Neuronal stem cell (in vitro differentiated cells): ENCODE measurements at regions not wholly inside any gene's neighbourhood (a gene's known extent, or its start where the extent isn't known, plus 50 kb on each side); places are given as distances from the start of the nearest gene placed in this dataset.

Experiments used
- DNase-seq: peaks from one replicate; pipeline ENCODE4 v3.0.0-alpha.2; 2013; ENCODE audit warnings: low spot score
- H2AFZ ChIP-seq: one replicate; pipeline ENCODE4 v1.6.1; 2013; ENCODE audit warnings: mild to moderate bottlenecking, low read length, inconsistent platforms
- H2AK5ac ChIP-seq: 2 replicates; pipeline ENCODE4 v1.6.1; 2013; ENCODE audit warnings: low read depth, mild to moderate bottlenecking, inconsistent platforms, low read length, moderate library complexity, mixed read lengths
- H2BK120ac ChIP-seq: 2 replicates; pipeline ENCODE4 v1.6.1; 2013; ENCODE audit warnings: low read depth, mild to moderate bottlenecking, inconsistent platforms, low read length, moderate library complexity, mixed read lengths
- H2BK12ac ChIP-seq: one replicate; pipeline ENCODE4 v1.6.1; 2013; ENCODE audit warnings: low read length, inconsistent platforms
- H2BK15ac ChIP-seq: 2 replicates; pipeline ENCODE4 v1.6.1; 2013; ENCODE audit warnings: mild to moderate bottlenecking, low read length, inconsistent platforms, mixed read lengths
- H2BK5ac ChIP-seq: one replicate; pipeline ENCODE4 v1.6.1; 2013; ENCODE audit warnings: inconsistent platforms, mild to moderate bottlenecking, low read length, moderate library complexity
- H3K14ac ChIP-seq: one replicate; pipeline ENCODE4 v1.6.1; 2013; ENCODE audit warnings: low read length, inconsistent platforms
- H3K18ac ChIP-seq: 2 replicates; pipeline ENCODE4 v1.6.1; 2013; ENCODE audit warnings: low read length, inconsistent platforms
- H3K23ac ChIP-seq: 2 replicates; pipeline ENCODE4 v1.6.1; 2013; ENCODE audit warnings: low read depth, mild to moderate bottlenecking, mixed read lengths, low read length, inconsistent platforms; ENCODE audit not compliant: poor library complexity
- H3K27ac ChIP-seq: replicated peaks from 3 replicates; pipeline ENCODE4 v1.5.1; 2013; ENCODE audit warnings: low read length, inconsistent platforms
- H3K27me3 ChIP-seq, 3 experiments: 2 replicates each; pipeline ENCODE4 v1.6.1; 2013; ENCODE audit warnings: low read length in 3 of 3, mild to moderate bottlenecking in 2 of 3, inconsistent platforms in 1 of 3, low read depth in 1 of 3, mixed read lengths in 1 of 3, moderate library complexity in 1 of 3; ENCODE audit not compliant: control insufficient read depth in 3 of 3, insufficient read depth in 3 of 3
- H3K36me3 ChIP-seq, 2 donors: replicated peaks in 1 of 2; 2 replicates each; pipeline ENCODE4 v1.6.1; 2013; ENCODE audit warnings: low read length in 2 of 2; ENCODE audit not compliant: control insufficient read depth in 2 of 2, insufficient read depth in 2 of 2
- H3K4ac ChIP-seq: 2 replicates; pipeline ENCODE4 v1.6.1; 2013; ENCODE audit warnings: inconsistent platforms, mild to moderate bottlenecking, low read length, moderate library complexity
- H3K4me1 ChIP-seq, 2 donors: 1 replicate in 1 of 2; 2 replicates in 1 of 2; pipeline ENCODE4 v1.6.1; 2013; ENCODE audit warnings: low read length in 2 of 2, low read depth in 1 of 2; ENCODE audit not compliant: control insufficient read depth in 2 of 2, insufficient read depth in 1 of 2
- H3K4me2 ChIP-seq: one replicate; pipeline ENCODE4 v1.6.1; 2013; ENCODE audit warnings: mild to moderate bottlenecking, low read length, inconsistent platforms; ENCODE audit not compliant: insufficient read depth, poor library complexity, severe bottlenecking
- H3K4me3 ChIP-seq, 2 donors: 2 replicates each; pipeline ENCODE4 v1.5.1; 2013; ENCODE audit warnings: low read length in 2 of 2, mild to moderate bottlenecking in 2 of 2, inconsistent platforms in 1 of 2, moderate library complexity in 1 of 2
- H3K79me1 ChIP-seq: one replicate; pipeline ENCODE4 v1.6.1; 2013; ENCODE audit warnings: low read depth, mild to moderate bottlenecking, inconsistent platforms, low read length, moderate library complexity
- H3K9ac ChIP-seq: one replicate; pipeline ENCODE4 v1.6.1; 2013; ENCODE audit warnings: mild to moderate bottlenecking, low read depth, low read length, inconsistent platforms; ENCODE audit not compliant: poor library complexity
- H3K9me3 ChIP-seq, 2 donors: replicated peaks in 1 of 2; 2 replicates each; pipeline versions ENCODE3 to v1.6.1; 2013; ENCODE audit warnings: low read length in 2 of 2, mild to moderate bottlenecking in 2 of 2, inconsistent platforms in 1 of 2, low read depth in 1 of 2, mixed read lengths in 1 of 2, moderate library complexity in 1 of 2; ENCODE audit not compliant: control insufficient read depth in 2 of 2, insufficient read depth in 1 of 2
- H4K8ac ChIP-seq: one replicate; pipeline ENCODE4 v1.6.1; 2013; ENCODE audit warnings: low read depth, mild to moderate bottlenecking, inconsistent platforms, low read length, moderate library complexity
- H4K91ac ChIP-seq: one replicate; pipeline ENCODE4 v1.6.1; 2013; ENCODE audit warnings: low read length, low read depth, mild to moderate bottlenecking, inconsistent platforms; ENCODE audit not compliant: poor library complexity
- WGBS, 2 donors: extraction: QIAGEN DNeasy Blood & Tissue Kit; methylation state at CpG; one replicate each; pipeline ENCODE4 v1.1.7; 2013; ENCODE audit warnings: missing lambda C conversion rate in 2 of 2, mixed read lengths in 1 of 2; ENCODE audit not compliant: insufficient read length in 2 of 2, insufficient replicate concordance in 1 of 2; ENCODE audit errors: extremely low coverage in 2 of 2; 5-methylcytosine and 5-hydroxymethylcytosine counted together

DNA sequence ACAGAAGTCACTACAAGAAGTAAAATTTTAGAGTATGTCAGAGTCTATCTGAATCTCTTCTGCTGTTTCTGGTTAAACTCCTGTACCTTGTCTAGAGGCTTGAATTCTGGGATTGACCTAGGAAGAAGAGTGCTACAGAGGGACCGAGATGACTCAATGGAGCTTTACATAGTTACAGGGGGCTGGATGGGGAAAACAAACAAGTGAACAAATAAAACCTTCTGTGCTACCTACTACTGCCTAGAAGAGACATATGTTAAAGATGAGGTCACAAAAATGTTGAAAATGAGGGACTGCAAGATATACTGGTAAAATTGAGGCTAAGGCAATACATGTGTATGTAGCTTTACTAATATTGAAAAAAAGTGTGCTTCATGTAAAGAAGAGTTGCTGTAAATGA is 265.4 kb upstream of the TFPI start:
- Histone ChIP-seq H3K79me1 (peaks cover 2% of the 10 kb centered on the region), H3K14ac (no peak overlapping the region), H2BK5ac (no peak overlapping the region), H3K4me2 (no peak overlapping the region), H3K4ac (no peak overlapping the region), H4K8ac (no peak overlapping the region), H3K9me3 (peaks cover 0 to 5% of the 10 kb centered on the region in 2 donors), H3K9ac (no peak overlapping the region), H3K27ac (no peak overlapping the region), H2BK120ac (no peak overlapping the region), H2AK5ac (no peak overlapping the region), H2BK12ac (no peak overlapping the region), H3K4me1 (no peaks in the 10 kb centered on the region), H4K91ac (no peak overlapping the region), H2BK15ac (no peak overlapping the region), H3K36me3 (no peaks in the 10 kb centered on the region), H3K4me3 (no peak overlapping the region), H2AFZ (no peak overlapping the region), H3K27me3 (no peaks in the 10 kb centered on the region), H3K23ac (no peak overlapping the region), H3K18ac (no peak overlapping the region)
- no peak for DNase-seq
- WGBS, 2 donors, result no CpG with 5 or more reads among the region's 1 CpG

DNA sequence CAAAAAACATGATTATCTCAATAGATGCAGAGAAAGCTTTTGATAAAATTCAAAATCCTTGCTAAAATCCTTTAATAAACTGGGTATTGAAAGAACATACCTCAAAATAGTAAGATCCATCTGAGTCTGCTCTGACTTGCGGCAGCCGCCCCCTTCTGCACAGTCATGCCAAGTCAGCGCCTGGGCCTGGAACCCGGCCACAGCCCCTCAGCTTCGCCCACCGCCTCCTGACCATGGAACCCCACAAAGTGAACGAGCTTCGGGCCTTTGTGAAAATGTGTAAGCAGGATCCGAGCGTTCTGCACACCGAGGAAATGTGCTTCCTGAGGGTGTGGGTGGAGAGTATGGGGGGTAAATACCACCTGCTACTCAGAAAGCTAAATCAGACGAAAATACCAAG is 270.9 kb upstream of the TFPI start:
- H3K9ac ChIP-seq, result no peak overlapping the region
- no peaks in the 10 kb centered on the region for H3K79me1 ChIP-seq
- no CpG with 5 or more reads among the region's 12 CpGs for whole genome bisulfite sequencing, 2 donors
- H3K27me3 ChIP-seq, result no peaks in the 10 kb centered on the region
- no peak overlapping the region for H2BK12ac ChIP-seq
- H3K14ac ChIP-seq, result no peak overlapping the region
- no peak overlapping the region for H2BK120ac ChIP-seq
- no peak overlapping the region for H3K27ac ChIP-seq
- H3K36me3 ChIP-seq, result no peaks in the 10 kb centered on the region
- no peaks in the 10 kb centered on the region for H3K9me3 ChIP-seq
- no peak overlapping the region for H2AK5ac ChIP-seq
- H3K4me1 ChIP-seq, result no peaks in the 10 kb centered on the region
- no peak for DNase-seq
- H4K91ac ChIP-seq, result no peak overlapping the region
- no peak overlapping the region for H3K18ac ChIP-seq
- no peak overlapping the region for H2BK15ac ChIP-seq
- no peak overlapping the region for H2AFZ ChIP-seq
- no peak overlapping the region for H2BK5ac ChIP-seq
- H3K4me2 ChIP-seq, result no peak overlapping the region
- H3K4me3 ChIP-seq, result no peak overlapping the region
- H4K8ac ChIP-seq, result no peak overlapping the region
- H3K23ac ChIP-seq, result no peak overlapping the region
- H3K4ac ChIP-seq, result no peak overlapping the region

DNA sequence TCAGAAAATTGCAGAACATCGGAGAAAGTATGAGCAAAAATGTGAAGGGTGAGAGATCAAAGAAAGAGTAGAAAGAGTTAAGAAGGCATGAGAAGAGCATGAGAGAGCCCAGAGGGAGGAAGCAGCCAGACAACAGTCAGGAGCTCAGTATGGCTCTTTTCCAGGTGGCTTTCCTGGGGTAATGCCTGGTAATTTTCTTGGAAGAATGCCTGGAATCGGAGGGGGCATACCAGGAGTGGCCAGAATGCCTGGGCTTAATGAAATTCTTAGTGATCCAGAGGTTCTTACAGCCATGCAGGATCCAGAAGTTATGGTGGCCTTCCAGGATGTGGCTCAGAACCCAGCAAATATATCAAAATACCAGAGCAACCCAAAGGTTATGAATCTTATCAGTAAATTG is 271.8 kb upstream of the TFPI start:
- H2AK5ac ChIP-seq, result no peak overlapping the region
- peak overlapping the region; percentile 51 for H2AFZ ChIP-seq
- no peak overlapping the region for H2BK15ac ChIP-seq
- no peak overlapping the region for H2BK5ac ChIP-seq
- H3K4ac ChIP-seq, result no peak overlapping the region
- H3K4me3 ChIP-seq, result no peak overlapping the region
- H3K23ac ChIP-seq, result no peak overlapping the region
- H3K79me1 ChIP-seq, result no peaks in the 10 kb centered on the region
- no peak overlapping the region for H4K91ac ChIP-seq
- no peaks in the 10 kb centered on the region for H3K36me3 ChIP-seq
- no CpG with 5 or more reads among the region's 2 CpGs for WGBS, 2 donors
- H3K9ac ChIP-seq, result no peak overlapping the region
- no peak overlapping the region for H2BK120ac ChIP-seq
- no peak overlapping the region for H4K8ac ChIP-seq
- no peak overlapping the region for H3K14ac ChIP-seq
- H3K27me3 ChIP-seq, result no peaks in the 10 kb centered on the region
- H3K4me1 ChIP-seq, result no peaks in the 10 kb centered on the region
- no peak for DNase-seq
- H2BK12ac ChIP-seq, result no peak overlapping the region
- H3K27ac ChIP-seq, result no peak overlapping the region
- H3K18ac ChIP-seq, result no peak overlapping the region
- no peak overlapping the region for H3K4me2 ChIP-seq
- H3K9me3 ChIP-seq, result no peaks in the 10 kb centered on the region

DNA sequence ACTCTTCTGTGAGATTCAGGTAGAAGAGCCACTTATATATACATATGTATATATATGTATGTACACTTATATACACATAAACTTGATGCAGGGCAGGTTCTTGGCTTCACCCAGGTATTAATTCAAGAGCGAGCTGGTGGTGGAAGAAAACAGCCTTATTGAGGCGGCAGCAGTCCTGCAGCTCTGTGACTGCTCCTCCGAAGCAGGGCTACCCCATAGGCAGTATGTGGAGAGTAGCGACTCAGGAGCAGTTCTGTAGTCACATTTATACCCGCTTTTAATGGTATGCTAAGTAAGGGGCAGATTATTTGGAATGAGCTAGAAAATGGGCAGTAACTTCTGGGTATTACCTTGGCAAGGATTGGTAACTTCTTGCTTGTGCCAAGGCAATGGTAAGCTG is 280.6 kb upstream of the TFPI start:
- H2BK120ac ChIP-seq, result no peak overlapping the region
- no peak overlapping the region for H2BK15ac ChIP-seq
- H3K9me3 ChIP-seq, result no peaks in the 10 kb centered on the region
- no peaks in the 10 kb centered on the region for H3K79me1 ChIP-seq
- no peak overlapping the region for H3K23ac ChIP-seq
- no peaks in the 10 kb centered on the region for H3K27me3 ChIP-seq
- WGBS, 2 donors, result no CpG with 5 or more reads among the region's 5 CpGs
- no peaks in the 10 kb centered on the region for H3K36me3 ChIP-seq
- no peak overlapping the region for H3K14ac ChIP-seq
- no peak overlapping the region for H3K4ac ChIP-seq
- no peak overlapping the region for H2AFZ ChIP-seq
- no peak overlapping the region for H3K4me2 ChIP-seq
- no peak overlapping the region for H2BK5ac ChIP-seq
- no peak overlapping the region for H3K9ac ChIP-seq
- H2AK5ac ChIP-seq, result no peak overlapping the region
- no peak overlapping the region for H3K27ac ChIP-seq
- no peak overlapping the region for H2BK12ac ChIP-seq
- no peak overlapping the region for H4K8ac ChIP-seq
- H3K18ac ChIP-seq, result no peak overlapping the region
- no peak overlapping the region for H3K4me3 ChIP-seq
- H3K4me1 ChIP-seq, result no peaks in the 10 kb centered on the region
- no peak overlapping the region for H4K91ac ChIP-seq
- no peak for DNase-seq
